ENCODE measurements at regions not wholly inside any gene's neighbourhood (a gene's known extent, or its start where the extent isn't known, plus 50 kb on each side); places are given as distances from the start of the nearest gene placed in this dataset.
"Not testable (repeated sequence)": the region's sequence is repeated elsewhere in the genome, so short reads cannot be mapped to it uniquely, and the experiment has no call there.

- no peak overlapping the region for H3K4me3 ChIP-seq (replicated peaks; ENCODE audit: low read depth, low read length)
- no peak for TF ChIP-seq CTCF (IDR thresholded peaks at IDR 0.05; ENCODE audit: insufficient read depth, low read length, poor library complexity, severe bottlenecking)
- no peaks in the 10 kb centered on the region for H3K27me3 ChIP-seq (replicated peaks; ENCODE audit: control insufficient read depth, insufficient read depth, low read length)
Measured at GRCh38 chr1:222384531-222384930, 163.4 kb downstream of the HHIPL2 start.

GRCh38 chr1:222382171-222382570 lies 165.7 kb downstream of the HHIPL2 start:
- no peak for DNase-seq (ENCODE audit: extremely low read depth, insufficient read length)
- H3K27me3 ChIP-seq (replicated peaks; ENCODE audit: control insufficient read depth, insufficient read depth, low read length), result no peaks in the 10 kb centered on the region
- TF ChIP-seq CTCF (IDR thresholded peaks at IDR 0.05; ENCODE audit: insufficient read depth, low read length, poor library complexity, severe bottlenecking), result no peak

More at GRCh38 chr1:222384531-222384930, 163.4 kb downstream of the HHIPL2 start:
- DNase-seq (ENCODE audit: extremely low read depth, insufficient read length), result no peak
- no peaks in the 10 kb centered on the region for H3K36me3 ChIP-seq (ENCODE audit: control insufficient read depth, insufficient read depth, low read length)

GRCh38 chr1:222377428-222378088 lies 170.3 kb downstream of the HHIPL2 start:
- H3K36me3 ChIP-seq (ENCODE audit: control insufficient read depth, insufficient read depth, low read length), result no peaks in the 10 kb centered on the region
- H3K4me3 ChIP-seq (replicated peaks; ENCODE audit: low read depth, low read length), result no peak overlapping the region
- no peak for TF ChIP-seq CTCF (IDR thresholded peaks at IDR 0.05; ENCODE audit: insufficient read depth, low read length, poor library complexity, severe bottlenecking)
- no peaks in the 10 kb centered on the region for H3K27me3 ChIP-seq (replicated peaks; ENCODE audit: control insufficient read depth, insufficient read depth, low read length)
- no peak for DNase-seq (ENCODE audit: extremely low read depth, insufficient read length)

More at GRCh38 chr1:222382171-222382570, 165.7 kb downstream of the HHIPL2 start:
- H3K36me3 ChIP-seq (ENCODE audit: control insufficient read depth, insufficient read depth, low read length), result no peaks in the 10 kb centered on the region
- H3K4me3 ChIP-seq (replicated peaks; ENCODE audit: low read depth, low read length), result no peak overlapping the region

- H3K4me3 ChIP-seq (replicated peaks; ENCODE audit: low read depth, low read length); H3K36me3 ChIP-seq (ENCODE audit: control insufficient read depth, insufficient read depth, low read length); H3K27me3 ChIP-seq (replicated peaks; ENCODE audit: control insufficient read depth, insufficient read depth, low read length); DNase-seq (ENCODE audit: extremely low read depth, insufficient read length): not testable (repeated sequence)
Measured at GRCh38 chr1:222376791-222377190, 171.1 kb downstream of the HHIPL2 start.

- H3K36me3 ChIP-seq (ENCODE audit: control insufficient read depth, insufficient read depth, low read length), result no peaks in the 10 kb centered on the region
- no peaks in the 10 kb centered on the region for H3K27me3 ChIP-seq (replicated peaks; ENCODE audit: control insufficient read depth, insufficient read depth, low read length)
- no peak for DNase-seq (ENCODE audit: extremely low read depth, insufficient read length)
- H3K4me3 ChIP-seq (replicated peaks; ENCODE audit: low read depth, low read length), result no peak overlapping the region
- TF ChIP-seq CTCF (IDR thresholded peaks at IDR 0.05; ENCODE audit: insufficient read depth, low read length, poor library complexity, severe bottlenecking), result no peak
Measured at GRCh38 chr1:222375701-222376100, 172.2 kb downstream of the HHIPL2 start.

GRCh38 chr1:222373831-222374602 lies 173.9 kb downstream of the HHIPL2 start:
- no peaks in the 10 kb centered on the region for H3K36me3 ChIP-seq (ENCODE audit: control insufficient read depth, insufficient read depth, low read length)
- H3K27me3 ChIP-seq (replicated peaks; ENCODE audit: control insufficient read depth, insufficient read depth, low read length), result no peaks in the 10 kb centered on the region
- TF ChIP-seq CTCF (IDR thresholded peaks at IDR 0.05; ENCODE audit: insufficient read depth, low read length, poor library complexity, severe bottlenecking), result no peak
- DNase-seq (ENCODE audit: extremely low read depth, insufficient read length), result no peak
- no peak overlapping the region for H3K4me3 ChIP-seq (replicated peaks; ENCODE audit: low read depth, low read length)

All from GM06990 (cell line).